Osteocyte (in vitro differentiated cells): ENCODE measurements at regions not wholly inside any gene's neighbourhood (a gene's known extent, or its start where the extent isn't known, plus 50 kb on each side); places are given as distances from the start of the nearest gene placed in this dataset.

Source experiments
- DNase-seq: peaks from one replicate; pipeline ENCODE4 v3.0.0; 2021; ENCODE audit warnings: mixed read lengths; ENCODE audit not compliant: unreplicated experiment; ENCODE audit errors: extremely low spot score
- H3K27ac Mint-ChIP-seq: one replicate; pipeline ENCODE4 v1.8.0; 2021; ENCODE audit warnings: mild to moderate bottlenecking, mixed read lengths; ENCODE audit not compliant: unreplicated experiment
- H3K27me3 Mint-ChIP-seq: one replicate; pipeline ENCODE4 v1.8.0; 2021; ENCODE audit warnings: mixed read lengths; ENCODE audit not compliant: unreplicated experiment
- H3K36me3 Mint-ChIP-seq: one replicate; pipeline ENCODE4 v1.8.0; 2021; ENCODE audit warnings: mixed read lengths; ENCODE audit not compliant: unreplicated experiment
- H3K4me1 Mint-ChIP-seq: one replicate; pipeline ENCODE4 v1.8.0; 2021; ENCODE audit warnings: mixed read lengths; ENCODE audit not compliant: unreplicated experiment
- H3K4me3 Mint-ChIP-seq: one replicate; pipeline ENCODE4 v1.8.0; 2021; ENCODE audit warnings: mild to moderate bottlenecking, moderate library complexity, mixed read lengths; ENCODE audit not compliant: unreplicated experiment
- H3K9me3 Mint-ChIP-seq: one replicate; pipeline ENCODE4 v1.8.0; 2021; ENCODE audit warnings: mixed read lengths; ENCODE audit not compliant: unreplicated experiment
- TF ChIP-seq, protein P1 (sequence below): fragments of 200-600 bp; sonication (generic); IDR thresholded peaks from 2 replicates; pipeline ENCODE4 v1.5.0; 2021; ENCODE audit warnings: antibody characterized with exemption, mild to moderate bottlenecking, moderate library complexity

DNA sequence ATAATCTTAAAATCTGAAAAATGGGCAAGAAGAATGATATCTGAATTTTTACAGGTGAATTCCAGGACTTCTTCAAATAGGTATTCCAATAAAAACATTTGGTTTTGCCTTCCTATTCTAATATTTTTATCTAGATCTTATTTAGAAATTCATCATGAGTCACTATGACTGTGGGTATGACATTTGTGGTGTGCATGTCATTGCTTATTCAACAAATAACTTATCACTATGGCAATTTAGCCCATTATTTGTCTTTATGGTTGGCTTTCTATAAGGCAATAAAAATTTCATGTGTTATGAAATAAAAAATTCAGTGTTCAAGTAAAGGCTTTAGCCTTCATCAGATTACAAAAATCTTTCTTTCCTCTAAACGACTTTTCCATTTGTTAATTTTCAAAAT is 1139.6 kb upstream of the NUDT12 start:
- Mint-ChIP-seq H3K4me1 (no peaks in the 10 kb centered on the region), H3K9me3 (peaks cover 14% of the 10 kb centered on the region), H3K4me3 (no peak overlapping the region), H3K27me3 (no peaks in the 10 kb centered on the region), H3K36me3 (peaks cover 3% of the 10 kb centered on the region), H3K27ac (no peak overlapping the region)
- DNase-seq: no peak
- TF ChIP-seq, protein P1, sequence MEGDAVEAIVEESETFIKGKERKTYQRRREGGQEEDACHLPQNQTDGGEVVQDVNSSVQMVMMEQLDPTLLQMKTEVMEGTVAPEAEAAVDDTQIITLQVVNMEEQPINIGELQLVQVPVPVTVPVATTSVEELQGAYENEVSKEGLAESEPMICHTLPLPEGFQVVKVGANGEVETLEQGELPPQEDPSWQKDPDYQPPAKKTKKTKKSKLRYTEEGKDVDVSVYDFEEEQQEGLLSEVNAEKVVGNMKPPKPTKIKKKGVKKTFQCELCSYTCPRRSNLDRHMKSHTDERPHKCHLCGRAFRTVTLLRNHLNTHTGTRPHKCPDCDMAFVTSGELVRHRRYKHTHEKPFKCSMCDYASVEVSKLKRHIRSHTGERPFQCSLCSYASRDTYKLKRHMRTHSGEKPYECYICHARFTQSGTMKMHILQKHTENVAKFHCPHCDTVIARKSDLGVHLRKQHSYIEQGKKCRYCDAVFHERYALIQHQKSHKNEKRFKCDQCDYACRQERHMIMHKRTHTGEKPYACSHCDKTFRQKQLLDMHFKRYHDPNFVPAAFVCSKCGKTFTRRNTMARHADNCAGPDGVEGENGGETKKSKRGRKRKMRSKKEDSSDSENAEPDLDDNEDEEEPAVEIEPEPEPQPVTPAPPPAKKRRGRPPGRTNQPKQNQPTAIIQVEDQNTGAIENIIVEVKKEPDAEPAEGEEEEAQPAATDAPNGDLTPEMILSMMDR: no peak

DNA sequence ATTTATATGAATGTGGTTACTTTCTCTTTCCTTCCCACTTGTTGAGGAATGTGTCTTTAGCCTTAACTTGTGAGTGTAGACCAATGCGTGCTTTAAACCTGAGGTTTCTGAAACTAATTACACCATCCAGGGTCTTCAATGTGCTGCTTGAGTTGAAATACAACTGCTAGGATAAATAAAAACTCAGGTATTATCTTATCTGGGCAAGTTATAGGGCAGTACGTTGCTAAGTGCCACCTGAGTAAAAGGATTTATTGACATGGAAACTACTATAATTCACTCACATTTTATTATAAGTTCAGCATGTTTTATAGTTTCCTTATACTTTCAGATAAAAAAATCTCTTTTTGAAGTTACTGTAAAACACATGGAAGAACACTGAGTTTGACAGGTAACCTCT is 1136.8 kb upstream of the NUDT12 start:
- Mint-ChIP-seq H3K4me3 (no peak overlapping the region), H3K4me1 (no peaks in the 10 kb centered on the region), H3K27ac (no peak overlapping the region), H3K27me3 (no peaks in the 10 kb centered on the region), H3K9me3 (peaks cover 19% of the 10 kb centered on the region), H3K36me3 (peaks cover 3% of the 10 kb centered on the region)
- no peak for DNase-seq
- TF ChIP-seq, protein P1: no peak

GRCh38 chr5:104661256-104661655 is 1098.7 kb upstream of the NUDT12 start:
- no peaks in the 10 kb centered on the region for H3K4me1 Mint-ChIP-seq
- no peak overlapping the region for H3K27ac Mint-ChIP-seq

DNA sequence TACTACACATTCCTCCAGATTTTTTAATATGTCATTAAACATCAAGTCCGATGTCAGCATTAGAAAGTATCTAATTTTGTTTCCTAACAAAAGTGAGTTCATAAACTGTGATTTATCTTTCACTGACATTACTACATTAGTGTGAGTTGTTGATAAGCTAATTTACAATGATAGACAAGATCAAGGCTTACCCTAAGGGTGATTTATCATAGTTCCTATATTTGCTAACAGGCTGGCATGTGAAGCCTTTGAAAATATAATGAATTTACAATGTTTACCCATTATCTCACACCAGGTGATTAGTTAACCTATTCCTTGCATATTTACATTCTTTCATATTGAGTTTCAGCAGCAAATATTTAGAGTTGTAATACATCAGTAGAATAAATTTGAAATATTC is 1096.9 kb upstream of the NUDT12 start:
- DNase-seq: no peak
- TF ChIP-seq, protein P1: no peak
- Mint-ChIP-seq H3K9me3 (peaks cover 17% of the 10 kb centered on the region), H3K27me3 (no peaks in the 10 kb centered on the region), H3K36me3 (no peaks in the 10 kb centered on the region), H3K27ac (no peak overlapping the region), H3K4me3 (no peak overlapping the region), H3K4me1 (no peaks in the 10 kb centered on the region)

More at GRCh38 chr5:104661256-104661655, 1098.7 kb upstream of the NUDT12 start:
- Mint-ChIP-seq H3K36me3 (no peaks in the 10 kb centered on the region), H3K27me3 (no peaks in the 10 kb centered on the region), H3K4me3 (no peak overlapping the region), H3K9me3 (peaks cover 22% of the 10 kb centered on the region)
- no peak for DNase-seq
- TF ChIP-seq, protein P1: no peak

- no peak overlapping the region for H3K27ac Mint-ChIP-seq
- H3K9me3 Mint-ChIP-seq: peaks cover 7% of the 10 kb centered on the region
- no peak overlapping the region for H3K4me3 Mint-ChIP-seq
- no peaks in the 10 kb centered on the region for H3K27me3 Mint-ChIP-seq
- TF ChIP-seq, protein P1: no peak
- no peaks in the 10 kb centered on the region for H3K36me3 Mint-ChIP-seq
- no peak for DNase-seq
- H3K4me1 Mint-ChIP-seq: no peaks in the 10 kb centered on the region
Measured at GRCh38 chr5:104652271-104652861, 1089.8 kb upstream of the NUDT12 start.
